ENCODE measurements at regions not wholly inside any gene's neighbourhood (a gene's known extent, or its start where the extent isn't known, plus 50 kb on each side); places are given as distances from the start of the nearest gene placed in this dataset.

GRCh38 chr15:88987934-88988671 is 74.9 kb upstream of the MFGE8 start:
- no peak overlapping the region for H3K27ac ChIP-seq (ENCODE audit: control insufficient read depth, insufficient read depth, low read length)
- no peak overlapping the region for H3K9ac ChIP-seq (ENCODE audit: control insufficient read depth, extremely low read depth, insufficient read depth, low read length)
- H3K27me3 ChIP-seq (ENCODE audit: control insufficient read depth, extremely low read depth, insufficient read depth, low read length): no peaks in the 10 kb centered on the region
- TF ChIP-seq CTCF (optimal IDR thresholded peaks at IDR 0.05 in 1 of 3, IDR thresholded peaks at IDR 0.05 in 1 of 3, conservative IDR thresholded peaks at IDR 0.05 in 1 of 3; ENCODE audit: extremely low read depth in 1 of 3, insufficient read depth in 2 of 3, low read length in 3 of 3) (no peak), EZH2 (IDR thresholded peaks at IDR 0.05; ENCODE audit: low read length) (no peak)
- no peaks in the 10 kb centered on the region for H3K9me3 ChIP-seq (ENCODE audit: control insufficient read depth, low read depth, low read length)
- FAIRE-seq (no peak), DNase-seq (ENCODE audit: low read depth, low spot score) (no peak)
- no peaks in the 10 kb centered on the region for H3K36me3 ChIP-seq (ENCODE audit: control insufficient read depth in 2 of 2, extremely low read depth in 1 of 2, insufficient read depth in 2 of 2, low read length in 2 of 2)
- dilution Hi-C loops (cut with MboI; ENCODE audit: extremely low pct_ligation_motif_present, low sequenced_read_pairs): no loop called here
- no peaks in the 10 kb centered on the region for H3K79me2 ChIP-seq (ENCODE audit: control insufficient read depth, insufficient read depth, low read length)
- no peaks in the 10 kb centered on the region for H3K4me1 ChIP-seq (ENCODE audit: control insufficient read depth, extremely low read depth, insufficient read depth, low read length)
- H3K9me1 ChIP-seq (ENCODE audit: control insufficient read depth, extremely low read depth, insufficient read depth, low read length): no peaks in the 10 kb centered on the region
- H3K4me3 ChIP-seq (ENCODE audit: control insufficient read depth in 2 of 3, extremely low read depth in 1 of 3, insufficient read depth in 2 of 3, low read depth in 1 of 3, low read length in 3 of 3): no peak overlapping the region
- no peak overlapping the region for H2AFZ ChIP-seq (ENCODE audit: control insufficient read depth, low read length)
- no peaks in the 10 kb centered on the region for H4K20me1 ChIP-seq (ENCODE audit: control insufficient read depth, extremely low read depth, insufficient read depth, low read length)
- no peak overlapping the region for H3K4me2 ChIP-seq (ENCODE audit: control insufficient read depth, extremely low read depth, insufficient read depth, low read depth, low read length)

DNA sequence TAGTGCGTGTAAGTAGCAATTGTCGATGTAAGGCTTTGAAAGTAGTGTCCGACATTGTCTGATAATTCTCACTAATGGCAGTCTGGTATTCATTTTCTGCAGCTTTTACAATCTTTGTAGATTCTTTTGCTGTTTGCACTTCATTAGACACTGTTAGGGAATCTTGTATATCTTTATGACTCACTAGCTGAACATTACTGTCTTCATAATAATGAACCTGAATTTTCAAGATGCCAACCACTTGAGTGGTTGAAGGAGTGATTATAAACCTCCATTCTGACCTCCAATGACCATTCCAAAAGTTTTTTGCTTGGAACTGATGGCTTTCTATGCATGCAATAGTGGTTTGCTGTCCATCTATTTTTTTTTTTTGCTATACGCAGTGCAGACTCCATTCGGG is 76.4 kb upstream of the MFGE8 start:
- TF ChIP-seq CTCF (optimal IDR thresholded peaks at IDR 0.05 in 1 of 3, IDR thresholded peaks at IDR 0.05 in 1 of 3, conservative IDR thresholded peaks at IDR 0.05 in 1 of 3; ENCODE audit: extremely low read depth in 1 of 3, insufficient read depth in 2 of 3, low read length in 3 of 3) (no peak), EZH2 (IDR thresholded peaks at IDR 0.05; ENCODE audit: low read length) (no peak)
- Histone ChIP-seq H3K27me3 (ENCODE audit: control insufficient read depth, extremely low read depth, insufficient read depth, low read length) (no peaks in the 10 kb centered on the region), H3K4me2 (ENCODE audit: control insufficient read depth, extremely low read depth, insufficient read depth, low read depth, low read length) (no peak overlapping the region), H3K27ac (ENCODE audit: control insufficient read depth, insufficient read depth, low read length) (no peak overlapping the region), H3K36me3 (ENCODE audit: control insufficient read depth in 2 of 2, extremely low read depth in 1 of 2, insufficient read depth in 2 of 2, low read length in 2 of 2) (no peaks in the 10 kb centered on the region), H3K4me3 (ENCODE audit: control insufficient read depth in 2 of 3, extremely low read depth in 1 of 3, insufficient read depth in 2 of 3, low read depth in 1 of 3, low read length in 3 of 3) (no peak overlapping the region), H3K4me1 (ENCODE audit: control insufficient read depth, extremely low read depth, insufficient read depth, low read length) (no peaks in the 10 kb centered on the region), H2AFZ (ENCODE audit: control insufficient read depth, low read length) (no peak overlapping the region), H3K9me1 (ENCODE audit: control insufficient read depth, extremely low read depth, insufficient read depth, low read length) (no peaks in the 10 kb centered on the region), H3K9me3 (ENCODE audit: control insufficient read depth, low read depth, low read length) (no peaks in the 10 kb centered on the region), H3K9ac (ENCODE audit: control insufficient read depth, extremely low read depth, insufficient read depth, low read length) (no peak overlapping the region), H3K79me2 (ENCODE audit: control insufficient read depth, insufficient read depth, low read length) (no peaks in the 10 kb centered on the region), H4K20me1 (ENCODE audit: control insufficient read depth, extremely low read depth, insufficient read depth, low read length) (no peaks in the 10 kb centered on the region)
- DNase-seq (ENCODE audit: low read depth, low spot score): no peak
- dilution Hi-C loops (cut with MboI; ENCODE audit: extremely low pct_ligation_motif_present, low sequenced_read_pairs): no loop called here
- FAIRE-seq: no peak

Data from keratinocyte (primary cell).